Cerebellar nuclear complex (tissue), 1 donor: ENCODE measurements at regions not wholly inside any gene's neighbourhood (a gene's known extent, or its start where the extent isn't known, plus 50 kb on each side); places are given as distances from the start of the nearest gene placed in this dataset.

ENCODE experiments used
- DNase-seq, 2 experiments: peaks; one replicate each; lab custom pipeline; 2025; lab: John Stamatoyannopoulos, UW

GRCh38 chr22:22094514-22094913, 111.9 kb upstream of the TOP3B start:
- DNase-seq = no peak

GRCh38 chr22:22093743-22094142, 111.2 kb upstream of the TOP3B start:
- no peak for DNase-seq

DNA sequence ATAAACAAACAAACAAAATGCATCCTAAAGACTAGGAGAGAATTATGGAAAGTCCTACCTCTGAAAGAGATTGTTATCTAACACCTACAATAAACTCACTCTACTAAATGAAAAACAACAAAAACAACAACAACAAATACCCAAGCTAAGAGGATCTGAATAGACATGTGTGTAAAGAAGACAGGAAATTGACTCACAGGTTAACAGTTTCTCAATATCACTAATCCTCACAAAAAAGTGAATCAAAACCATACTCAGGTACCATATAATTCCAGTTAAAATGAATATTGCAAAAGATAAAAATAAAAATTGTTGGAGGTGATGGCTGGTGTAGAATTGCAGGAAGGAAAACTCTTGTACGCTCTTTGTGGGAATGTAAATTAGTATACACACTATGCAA, 110.4 kb upstream of the TOP3B start:
- DNase-seq = no peak

DNA sequence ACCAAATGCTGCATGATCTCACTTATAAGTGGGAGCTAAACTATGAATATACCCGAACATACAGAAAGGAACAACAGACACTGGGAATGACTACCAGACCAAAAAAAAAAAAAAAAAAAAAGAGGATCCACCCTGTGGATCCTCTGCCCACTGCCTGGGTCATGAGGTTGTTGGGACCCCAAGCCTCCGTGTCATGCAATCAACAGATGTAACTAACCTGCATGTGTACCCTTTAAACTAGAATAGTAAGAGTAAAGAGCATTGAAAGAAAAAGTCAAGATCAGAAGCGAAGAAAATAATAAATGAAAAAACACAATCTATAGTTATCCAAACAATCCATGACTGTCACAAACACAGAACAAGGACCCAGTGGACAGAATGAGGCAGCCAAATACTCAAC, 109.5 kb upstream of the TOP3B start:
- DNase-seq = no peak

DNA sequence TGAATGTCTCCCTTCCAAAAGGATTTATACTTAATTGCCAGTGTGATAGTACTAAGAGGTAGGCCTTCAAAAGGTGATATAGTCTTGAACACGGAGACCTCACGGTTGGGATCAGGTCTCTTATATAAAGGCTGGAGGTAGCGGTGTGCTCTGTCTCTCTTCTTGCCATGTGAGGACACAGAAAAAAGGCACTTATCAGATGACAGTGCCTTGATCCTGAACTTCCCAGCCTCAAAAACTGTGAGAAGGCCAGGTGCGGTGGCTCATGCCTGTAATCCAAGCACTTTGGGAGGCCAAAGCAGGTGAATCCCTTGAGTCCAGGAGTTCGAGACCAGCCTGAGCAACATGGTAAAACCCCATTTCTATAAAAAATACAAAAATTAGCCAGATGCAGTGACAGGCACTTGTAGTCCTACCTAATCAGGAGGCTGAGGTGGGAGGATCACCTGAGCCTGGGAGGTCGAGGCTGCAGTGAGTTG, 108.9 kb upstream of the TOP3B start:
- DNase-seq = no peak

DNA sequence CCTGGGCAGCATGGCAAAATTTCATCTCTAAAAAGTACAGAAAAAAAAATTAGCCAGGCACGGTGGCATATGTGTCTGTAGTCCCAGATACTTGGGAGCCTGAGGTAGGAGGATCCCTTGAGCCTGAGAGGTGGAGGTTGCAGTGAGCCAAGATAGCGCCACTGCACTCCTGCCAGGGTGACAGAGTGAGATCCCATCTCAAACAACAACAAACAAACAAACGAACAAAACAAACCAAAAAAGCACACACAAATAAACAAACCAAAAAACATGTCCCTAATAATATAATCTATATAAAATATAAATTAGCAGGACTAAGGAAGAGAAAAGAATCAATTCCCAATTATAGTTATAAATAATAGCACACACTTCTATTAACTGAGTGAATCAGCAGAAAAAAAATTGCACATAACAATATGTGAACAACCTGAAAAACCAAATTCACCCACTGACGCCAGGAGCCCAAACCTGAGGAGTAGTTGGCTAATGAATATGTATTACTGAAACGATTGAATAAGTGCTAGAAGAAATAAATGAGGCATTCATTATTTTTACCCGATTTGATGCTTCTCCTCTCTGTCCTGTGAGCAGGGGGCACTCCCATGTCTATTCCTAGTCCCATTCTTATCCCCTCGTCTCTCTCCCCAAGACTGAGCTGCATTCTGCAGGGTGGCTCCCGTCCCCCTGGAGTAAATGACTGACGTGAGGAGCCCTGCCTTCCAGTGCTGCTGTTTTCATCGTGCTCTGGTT, 108.2 kb upstream of the TOP3B start:
- DNase-seq = no peak

GRCh38 chr22:22089459-22090308, 107.1 kb upstream of the TOP3B start:
- DNase-seq = no peak

DNA sequence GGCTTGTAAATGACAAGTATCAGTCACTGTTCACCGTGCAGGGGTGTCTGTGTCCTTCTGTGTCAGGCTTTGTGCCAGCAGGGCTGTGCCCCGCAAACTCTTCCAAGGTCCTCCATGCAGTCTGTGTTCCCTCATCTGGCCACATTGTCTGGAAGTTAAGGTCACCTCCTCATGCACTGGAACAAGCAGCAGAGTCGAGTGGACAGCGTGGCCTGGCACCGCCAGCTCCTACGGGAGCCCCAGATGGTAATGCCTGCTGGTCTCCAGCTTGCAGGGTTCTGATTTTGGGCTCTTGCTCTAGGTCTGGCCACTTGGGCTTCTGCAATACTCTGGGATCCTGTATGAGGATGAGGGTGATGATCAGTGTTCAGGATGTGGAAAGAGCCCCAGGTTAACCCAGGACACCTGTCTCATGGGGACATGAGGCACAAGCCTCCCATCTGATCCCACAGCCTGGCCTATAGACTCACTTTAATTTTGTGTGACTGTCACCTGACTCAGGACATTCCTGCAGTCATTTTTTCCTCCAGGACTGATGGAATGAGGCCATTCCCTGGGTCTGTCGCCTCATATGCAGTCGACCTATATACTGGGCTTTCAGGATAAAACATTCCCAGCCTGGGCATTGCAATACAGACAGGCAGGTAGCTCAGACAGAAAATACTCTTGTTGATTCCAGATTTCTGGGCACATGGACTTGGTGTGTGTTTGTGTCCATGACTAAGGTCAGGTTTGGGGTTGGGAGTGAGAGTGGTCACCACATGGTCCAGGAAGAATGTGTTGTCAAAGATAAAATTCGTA, 106.3 kb upstream of the TOP3B start:
- DNase-seq = no peak

GRCh38 chr22:22087854-22088657, 105.5 kb upstream of the TOP3B start:
- no peak for DNase-seq

- DNase-seq = no peak
Measured at GRCh38 chr22:22086501-22087158, 104.0 kb upstream of the TOP3B start.

DNA sequence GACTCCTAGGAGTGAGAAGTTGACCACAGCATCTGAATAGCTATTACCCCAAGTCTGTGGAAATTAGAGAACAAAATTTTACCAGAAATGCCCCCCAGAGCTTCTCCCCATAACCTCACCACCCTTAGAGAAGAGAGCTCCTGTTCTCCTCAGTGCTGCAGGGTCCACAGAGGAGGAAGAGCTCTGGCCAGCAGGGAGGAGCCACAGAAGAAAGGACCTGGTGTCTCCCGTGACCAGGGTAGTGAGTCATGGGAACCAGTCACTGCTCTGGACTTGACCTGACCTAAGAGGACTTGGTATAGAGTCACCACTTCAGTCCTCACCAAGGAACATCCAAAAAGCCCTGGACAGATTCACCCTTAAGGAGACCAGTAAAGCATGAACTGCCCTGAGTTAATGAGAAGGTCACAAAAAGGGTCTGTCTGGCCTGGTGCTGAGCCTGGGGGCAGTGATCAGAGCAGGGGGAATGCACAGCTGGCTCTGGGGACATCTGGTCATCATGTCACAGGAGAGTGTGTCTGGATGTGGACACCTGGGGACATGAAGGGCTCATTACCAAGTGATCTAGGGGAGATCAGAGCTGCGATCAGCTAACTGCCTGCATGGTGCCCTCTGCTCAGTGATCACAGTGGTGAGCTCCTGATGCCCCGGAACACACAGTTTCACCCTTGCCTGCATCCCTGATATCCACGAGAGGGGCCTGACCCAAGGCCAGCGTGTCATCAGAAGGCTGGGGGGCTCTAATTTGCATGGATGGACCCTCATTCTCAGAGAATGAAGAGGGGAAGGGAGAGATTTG, 103.3 kb upstream of the TOP3B start:
- DNase-seq = no peak

DNA sequence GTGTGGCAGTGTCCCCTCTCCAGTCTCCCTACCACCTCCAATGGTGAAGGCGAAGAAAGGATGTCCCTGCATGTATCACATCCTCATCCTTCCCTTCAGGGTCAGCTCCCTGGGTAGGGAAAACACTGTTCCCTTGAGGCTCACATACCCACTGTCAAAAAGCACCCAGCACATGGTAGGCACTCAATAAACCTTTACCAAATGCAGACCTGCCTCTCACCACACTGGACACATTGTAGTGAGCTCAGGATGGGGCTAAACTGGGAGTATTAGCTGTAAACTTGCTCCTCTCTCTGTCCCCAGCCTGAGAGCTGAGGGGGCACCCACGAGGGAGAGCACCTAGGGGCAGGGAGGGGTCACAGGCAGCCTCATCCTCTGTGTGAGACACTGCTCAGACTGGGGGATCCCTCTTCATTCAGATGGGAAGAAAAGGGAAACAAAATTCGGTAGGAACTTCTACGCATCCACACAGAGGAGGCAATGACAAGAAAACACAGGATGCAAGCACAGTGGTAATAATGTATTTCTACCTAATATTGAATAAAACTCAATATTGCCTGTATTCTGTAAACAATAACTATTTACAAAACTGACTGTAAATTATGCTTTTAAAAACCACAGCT, 101.6 kb upstream of the TOP3B start:
- DNase-seq = no peak

GRCh38 chr22:22082960-22083359, 100.4 kb upstream of the TOP3B start:
- DNase-seq = no peak

GRCh38 chr22:22082229-22082835, 99.7 kb upstream of the TOP3B start:
- no peak for DNase-seq

DNA sequence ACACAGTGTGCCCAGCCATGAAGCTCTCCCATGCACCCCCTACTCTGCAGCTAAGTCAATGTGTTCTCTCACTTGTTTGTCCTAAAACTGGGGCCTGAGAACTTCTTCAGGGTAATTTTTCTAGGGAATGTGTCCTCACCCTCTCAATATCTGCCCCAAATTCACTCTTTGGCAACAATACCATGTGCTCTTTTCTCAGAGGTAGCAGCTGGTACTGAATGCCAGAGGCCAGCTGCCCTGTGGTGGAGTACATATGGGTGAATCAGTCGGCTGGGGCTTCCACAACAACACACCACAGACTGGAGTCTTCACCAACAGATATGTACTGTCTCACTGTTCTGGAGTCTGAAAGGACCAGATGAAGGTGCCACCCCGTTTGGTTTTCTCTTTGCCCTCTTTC, 97.7 kb upstream of the TOP3B start:
- DNase-seq = no peak

- DNase-seq = no peak
Measured at GRCh38 chr22:22079404-22080148, 97.0 kb upstream of the TOP3B start.

DNA sequence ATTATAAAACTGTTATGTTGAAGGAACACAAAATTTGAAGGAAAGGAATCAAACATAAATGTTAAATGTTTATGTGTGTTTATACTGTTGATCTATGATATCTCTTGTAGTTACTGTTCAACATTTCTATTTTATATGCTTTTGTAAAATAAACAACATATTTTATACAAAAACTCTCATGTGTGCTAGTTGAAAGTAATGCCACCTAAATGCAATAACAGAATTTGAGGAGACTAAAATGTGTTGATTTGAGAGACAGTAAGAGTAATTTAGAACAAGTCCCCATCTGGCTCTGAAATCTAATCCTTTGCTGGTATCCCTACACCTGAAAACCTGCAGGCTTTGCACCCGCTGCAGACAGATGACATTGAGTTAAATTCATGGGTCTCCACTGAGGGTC, 95.7 kb upstream of the TOP3B start:
- no peak for DNase-seq

DNA sequence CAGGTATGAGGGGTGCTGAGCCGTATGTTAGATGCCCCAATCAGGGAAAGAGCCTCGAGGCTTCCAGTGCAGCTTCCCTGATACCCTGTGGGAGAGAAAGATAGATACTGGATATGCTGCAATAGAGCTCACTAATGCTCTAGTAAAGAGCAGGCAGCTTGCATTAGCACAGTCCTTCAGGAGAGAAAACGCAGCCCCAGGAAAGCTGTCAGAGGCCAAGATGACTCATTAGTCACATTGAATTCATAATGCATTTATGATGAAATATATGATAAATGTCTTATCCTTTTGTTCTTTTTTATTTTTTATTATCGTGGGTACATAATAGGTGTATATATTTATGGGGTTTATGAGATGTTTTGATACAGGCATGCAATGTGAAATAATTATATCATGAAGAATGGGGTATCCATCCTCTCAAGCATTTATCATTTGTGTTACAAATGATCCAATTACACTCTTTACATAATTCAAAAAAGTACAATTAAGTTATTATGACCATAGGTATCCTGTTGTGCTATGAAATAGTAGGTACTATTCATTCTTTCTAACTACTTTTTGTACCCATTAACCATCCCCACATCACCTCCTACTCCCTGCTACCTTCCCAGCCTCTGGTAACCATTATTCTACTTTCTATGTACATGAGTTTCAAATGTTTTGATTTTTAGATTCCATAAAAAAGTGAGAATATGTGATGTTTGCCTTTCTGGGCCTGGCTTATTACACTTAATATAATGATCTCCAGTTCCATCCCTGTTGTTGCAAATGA, 94.5 kb upstream of the TOP3B start:
- no peak for DNase-seq
